GM12875 (cell line): ENCODE measurements at regions not wholly inside any gene's neighbourhood (a gene's known extent, or its start where the extent isn't known, plus 50 kb on each side); places are given as distances from the start of the nearest gene placed in this dataset.
"Not testable (repeated sequence)": the region's sequence is repeated elsewhere in the genome, so short reads cannot be mapped to it uniquely, and the experiment has no call there.

Experiments used
- H3K4me3 ChIP-seq: one replicate; pipeline ENCODE4 v1.5.1; 2011; ENCODE audit warnings: low read depth, low read length, control low read depth
- TF ChIP-seq, protein P1 (sequence below): IDR thresholded peaks from 2 replicates; pipeline ENCODE4 v1.5.1; 2011; ENCODE audit warnings: low read depth, mild to moderate bottlenecking, control low read depth, inconsistent platforms, low read length, moderate library complexity, borderline replicate concordance; ENCODE audit not compliant: insufficient read depth

- H3K4me3 ChIP-seq: no peak overlapping the region
- TF ChIP-seq, protein P1, sequence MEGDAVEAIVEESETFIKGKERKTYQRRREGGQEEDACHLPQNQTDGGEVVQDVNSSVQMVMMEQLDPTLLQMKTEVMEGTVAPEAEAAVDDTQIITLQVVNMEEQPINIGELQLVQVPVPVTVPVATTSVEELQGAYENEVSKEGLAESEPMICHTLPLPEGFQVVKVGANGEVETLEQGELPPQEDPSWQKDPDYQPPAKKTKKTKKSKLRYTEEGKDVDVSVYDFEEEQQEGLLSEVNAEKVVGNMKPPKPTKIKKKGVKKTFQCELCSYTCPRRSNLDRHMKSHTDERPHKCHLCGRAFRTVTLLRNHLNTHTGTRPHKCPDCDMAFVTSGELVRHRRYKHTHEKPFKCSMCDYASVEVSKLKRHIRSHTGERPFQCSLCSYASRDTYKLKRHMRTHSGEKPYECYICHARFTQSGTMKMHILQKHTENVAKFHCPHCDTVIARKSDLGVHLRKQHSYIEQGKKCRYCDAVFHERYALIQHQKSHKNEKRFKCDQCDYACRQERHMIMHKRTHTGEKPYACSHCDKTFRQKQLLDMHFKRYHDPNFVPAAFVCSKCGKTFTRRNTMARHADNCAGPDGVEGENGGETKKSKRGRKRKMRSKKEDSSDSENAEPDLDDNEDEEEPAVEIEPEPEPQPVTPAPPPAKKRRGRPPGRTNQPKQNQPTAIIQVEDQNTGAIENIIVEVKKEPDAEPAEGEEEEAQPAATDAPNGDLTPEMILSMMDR: no peak
Observed at GRCh38 chr1:197995408-197996258, 78.5 kb downstream of the LHX9 start.

DNA sequence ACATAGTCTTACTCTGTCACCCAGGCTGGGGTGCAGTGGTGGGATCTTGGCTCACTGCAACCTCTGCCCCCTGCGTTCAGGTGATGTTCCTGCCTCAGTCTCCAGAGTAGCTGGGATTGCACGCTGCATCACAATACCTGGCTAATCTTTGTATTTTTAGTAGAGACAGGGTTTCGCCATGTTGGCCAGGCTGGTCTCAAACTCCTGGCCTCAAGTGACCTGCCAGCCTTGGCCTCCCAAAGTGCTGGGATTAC lies 79.0 kb downstream of the LHX9 start:
- not testable (repeated sequence) for H3K4me3 ChIP-seq

DNA sequence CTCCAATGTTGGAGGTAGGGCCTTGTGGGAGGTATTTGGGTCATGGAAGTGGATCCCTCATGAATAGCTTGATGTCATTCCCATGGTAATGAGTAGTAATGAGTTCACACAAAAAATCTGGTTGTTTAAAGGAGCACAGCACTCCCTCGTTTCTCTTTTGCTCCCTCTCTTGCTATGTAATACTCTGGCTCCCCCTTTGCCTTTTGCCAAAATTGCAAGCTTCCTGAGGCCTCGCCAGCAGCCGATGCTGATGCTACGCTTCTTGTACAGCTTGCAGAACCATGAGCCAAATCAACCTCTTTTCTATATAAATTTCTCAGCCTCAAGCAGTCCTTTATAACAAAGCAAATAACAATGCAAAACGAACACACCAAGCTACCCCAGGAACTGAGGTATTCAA lies 80.9 kb downstream of the LHX9 start:
- H3K4me3 ChIP-seq: no peak overlapping the region
- TF ChIP-seq, protein P1: no peak

- TF ChIP-seq, protein P1: no peak
- H3K4me3 ChIP-seq: no peak overlapping the region
Observed at GRCh38 chr1:198001776-198002408, 84.7 kb downstream of the LHX9 start.

- TF ChIP-seq, protein P1: no peak
- no peak overlapping the region for H3K4me3 ChIP-seq
Observed at GRCh38 chr1:198003468-198003867, 86.3 kb downstream of the LHX9 start.

DNA sequence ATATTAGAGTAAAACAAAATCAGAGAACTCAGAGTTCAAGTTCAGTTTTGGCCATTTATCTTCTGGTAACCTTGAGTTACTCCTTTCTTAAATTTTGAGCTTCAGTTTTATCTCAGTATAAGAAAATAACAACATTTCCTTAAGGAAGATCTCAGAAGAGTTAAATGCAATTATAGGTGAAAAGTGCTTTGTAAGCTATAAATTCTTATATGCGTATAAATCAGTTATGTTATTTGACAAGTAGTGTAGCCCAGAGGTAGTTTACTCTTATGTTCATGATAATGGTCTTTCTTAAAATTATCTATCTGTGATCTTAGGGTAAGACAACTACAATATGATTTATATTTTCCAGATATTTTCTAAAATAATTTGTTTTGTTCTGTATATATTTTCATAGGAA lies 89.8 kb downstream of the LHX9 start:
- TF ChIP-seq, protein P1: no peak
- no peak overlapping the region for H3K4me3 ChIP-seq

DNA sequence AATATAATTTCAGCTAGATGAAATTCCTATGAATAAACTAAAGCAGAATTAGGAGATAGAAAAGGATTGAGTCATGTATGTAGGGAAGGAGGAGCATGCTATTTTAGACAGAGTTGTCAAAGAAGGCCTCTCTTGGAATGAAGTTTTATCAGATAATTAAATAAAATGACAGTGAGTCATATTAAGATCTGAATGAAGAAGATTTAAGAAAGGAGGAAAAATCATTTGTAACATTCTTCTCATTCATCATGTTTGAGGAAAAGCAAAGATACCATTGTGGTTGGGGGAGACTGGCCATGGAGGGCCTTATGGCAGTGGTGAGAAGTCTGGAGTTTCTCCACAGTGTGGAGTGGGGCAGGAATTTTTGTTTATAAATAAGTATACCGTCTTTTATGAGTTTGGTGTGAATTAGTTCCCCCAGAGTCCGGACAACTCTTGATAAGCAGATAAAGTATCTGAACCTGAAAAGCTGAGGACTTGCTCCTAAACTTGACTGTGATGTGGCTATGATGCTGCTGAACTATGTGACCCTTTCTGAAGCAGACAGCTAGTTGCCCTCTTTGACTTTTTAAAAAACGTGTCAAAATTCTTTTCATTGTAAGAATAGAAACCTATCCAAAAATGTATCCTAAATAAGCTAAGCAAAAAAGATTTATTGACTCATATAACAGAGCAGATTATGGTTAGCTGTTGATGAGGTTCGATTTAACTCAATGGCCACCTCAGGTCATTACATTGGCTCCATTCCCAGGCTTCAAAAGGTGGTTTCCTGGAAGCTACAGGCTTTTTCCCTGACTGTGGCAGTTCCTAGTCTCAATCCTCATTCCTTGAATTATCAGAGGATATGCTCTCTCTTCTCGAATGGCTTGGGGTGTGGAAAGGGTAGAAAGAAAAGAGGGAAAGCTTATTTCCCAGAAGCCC lies 90.8 kb downstream of the LHX9 start:
- TF ChIP-seq, protein P1: no peak
- H3K4me3 ChIP-seq: no peak overlapping the region
